LoVo (cell line): ENCODE measurements at regions not wholly inside any gene's neighbourhood (a gene's known extent, or its start where the extent isn't known, plus 50 kb on each side); places are given as distances from the start of the nearest gene placed in this dataset.

Source experiments
- DNase-seq: peaks from one replicate; pipeline ENCODE4 v3.0.0-alpha.2; 2016; ENCODE audit warnings: low spot score

- DNase-seq, result no peak
Measured at GRCh38 chr7:12518920-12519681, 51.4 kb upstream of the SCIN start.

- DNase-seq, result no peak
Measured at GRCh38 chr7:12519682-12520009, 50.9 kb upstream of the SCIN start.
